ENCODE measurements at regions not wholly inside any gene's neighbourhood (a gene's known extent, or its start where the extent isn't known, plus 50 kb on each side); places are given as distances from the start of the nearest gene placed in this dataset.

- TF ChIP-seq CTCF (IDR thresholded peaks at IDR 0.05; ENCODE audit: low read depth, low read length, missing input control) (no peak), TAF1 (conservative IDR thresholded peaks at IDR 0.05) (no peak), JUND (IDR thresholded peaks at IDR 0.05) (no peak), YY1 (IDR thresholded peaks at IDR 0.05) (no peak), EGR1 (IDR thresholded peaks at IDR 0.05; ENCODE audit: low read depth in 2 of 2) (no peak), GABPA (IDR thresholded peaks at IDR 0.05 in 1 of 2, conservative IDR thresholded peaks at IDR 0.05 in 1 of 2) (no peak)
Measured at GRCh38 chr13:64371461-64371860, 2858.7 kb downstream of the PCDH9 start.

All from liver (tissue), 3 donors.